GM21390 (cell line): ENCODE measurements at regions not wholly inside any gene's neighbourhood (a gene's known extent, or its start where the extent isn't known, plus 50 kb on each side); places are given as distances from the start of the nearest gene placed in this dataset.
"Not testable (repeated sequence)": the region's sequence is repeated elsewhere in the genome, so short reads cannot be mapped to it uniquely, and the experiment has no call there.

Experiments
- ATAC-seq: cut with Tn5 transposase; IDR thresholded peaks from one replicate; pipeline ENCODE4 v1.9.1; 2021; ENCODE audit not compliant: unreplicated experiment

DNA sequence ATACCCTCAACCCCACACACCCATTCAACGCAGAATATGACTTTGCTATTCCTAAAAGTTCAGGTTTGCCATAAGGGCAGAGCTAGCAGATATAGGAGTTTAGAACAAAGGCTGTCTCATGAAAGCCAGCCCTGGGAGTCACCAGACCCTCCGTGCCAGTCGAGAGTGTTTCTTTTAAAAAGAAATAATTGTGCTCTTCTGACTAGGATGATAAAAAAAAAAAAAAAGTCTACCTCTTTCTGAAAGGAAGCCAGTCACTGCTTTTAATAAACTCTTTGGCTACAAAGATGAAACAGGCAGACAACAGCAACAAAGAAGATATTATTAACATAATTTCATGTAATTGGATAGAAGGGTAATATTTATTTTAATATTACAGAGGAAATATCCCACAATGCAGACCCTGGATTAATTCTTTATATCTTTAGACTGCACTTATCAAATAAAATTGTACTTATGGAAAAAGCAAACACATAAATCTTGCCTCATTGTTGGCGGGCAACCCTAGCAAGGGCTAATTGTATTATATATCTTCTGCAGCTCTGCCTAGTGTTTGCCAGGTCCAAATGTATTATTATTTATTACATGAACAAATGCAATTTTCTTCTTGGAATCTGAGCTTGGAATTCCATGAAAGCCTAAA lies 277.5 kb upstream of the DYNLRB2 start:
- no peak for ATAC-seq

DNA sequence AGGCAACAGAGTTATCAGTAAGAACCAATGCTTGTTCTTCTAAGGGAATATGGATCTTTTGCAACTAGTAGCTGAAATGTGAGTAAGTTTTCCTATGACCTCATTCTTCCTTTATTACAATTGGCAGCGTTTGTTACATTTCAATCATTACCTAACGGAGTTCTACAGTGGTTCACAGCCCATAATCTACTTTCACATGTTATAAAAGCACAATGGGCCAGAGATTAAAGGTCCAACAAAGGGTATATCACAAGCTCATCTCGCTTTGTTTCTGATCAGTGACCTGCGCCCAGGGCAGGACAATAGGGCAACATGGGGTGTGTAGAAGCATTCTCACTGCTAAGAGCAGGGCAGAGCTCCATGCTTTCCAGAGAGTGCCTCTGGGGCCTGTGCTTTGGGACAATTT lies 279.9 kb upstream of the DYNLRB2 start:
- ATAC-seq = no peak

DNA sequence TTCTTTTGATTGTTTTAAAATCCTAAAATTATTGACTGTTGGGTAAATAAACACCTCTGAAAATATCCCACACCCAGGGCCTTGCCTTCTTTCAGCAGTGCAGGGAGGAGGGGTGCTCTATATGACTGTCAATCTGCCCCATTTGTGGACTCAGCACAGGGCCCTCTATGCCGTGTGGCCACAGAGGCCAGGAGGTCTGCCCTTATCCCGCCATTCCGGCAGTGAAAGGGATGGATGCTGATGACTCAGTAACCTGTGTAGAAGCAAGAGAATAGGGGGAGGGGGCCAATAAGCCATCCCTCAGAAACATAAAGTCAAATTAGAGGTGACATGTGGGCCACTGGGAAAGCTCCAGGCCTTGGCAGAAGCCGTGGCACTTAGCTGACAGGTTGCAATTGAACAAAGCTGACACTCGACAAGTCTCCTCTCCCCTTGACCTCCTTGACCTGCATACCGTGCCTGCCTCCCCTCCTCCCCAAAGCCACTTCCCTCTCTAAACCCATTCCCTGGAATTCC lies 281.4 kb upstream of the DYNLRB2 start:
- no peak for ATAC-seq

DNA sequence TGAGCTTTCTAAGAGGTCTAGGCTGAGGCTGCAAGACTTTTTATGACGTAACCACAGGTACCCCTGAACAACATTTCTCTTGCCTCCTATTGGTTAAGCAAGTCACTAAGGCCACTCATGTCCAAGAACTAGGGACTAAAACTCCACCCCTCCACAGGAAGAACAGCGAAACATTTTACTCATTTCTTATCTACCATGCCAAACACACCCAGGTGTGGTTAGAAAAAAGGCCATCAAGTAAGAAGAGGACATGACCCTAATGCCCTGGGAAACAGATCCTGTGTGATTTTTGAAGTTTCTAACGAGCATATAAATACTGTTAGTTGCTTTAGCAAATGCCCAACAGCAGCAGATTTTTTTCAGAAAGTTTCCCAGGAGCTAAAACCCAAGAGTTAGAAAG lies 282.4 kb upstream of the DYNLRB2 start:
- ATAC-seq = no peak

- ATAC-seq = no peak
Measured at GRCh38 chr16:80254970-80255369, 285.8 kb upstream of the DYNLRB2 start.

- ATAC-seq = no peak
Measured at GRCh38 chr16:80253741-80254140, 287.1 kb upstream of the DYNLRB2 start.

DNA sequence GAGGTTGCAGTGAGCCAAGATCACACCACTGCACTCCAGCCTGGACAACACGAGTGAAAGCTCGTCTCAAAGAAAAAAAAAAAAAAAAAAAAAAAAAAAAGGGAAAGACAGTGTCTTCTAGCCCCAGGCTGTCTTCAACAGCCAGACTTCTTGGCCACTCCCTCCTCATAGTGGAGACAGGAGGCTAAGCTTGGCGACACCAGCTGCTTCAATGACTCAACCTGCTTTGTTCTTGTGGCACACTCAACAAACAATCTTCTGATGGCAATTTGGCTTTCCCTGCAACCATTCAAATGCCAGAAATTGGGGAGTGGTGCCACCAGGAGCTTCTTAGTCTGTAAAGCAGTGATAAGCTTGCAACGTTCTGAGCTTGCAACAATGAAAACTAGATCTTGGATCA lies 290.4 kb upstream of the DYNLRB2 start:
- ATAC-seq = no peak

- not testable (repeated sequence) for ATAC-seq
Measured at GRCh38 chr16:80243303-80243702, 297.5 kb upstream of the DYNLRB2 start.

DNA sequence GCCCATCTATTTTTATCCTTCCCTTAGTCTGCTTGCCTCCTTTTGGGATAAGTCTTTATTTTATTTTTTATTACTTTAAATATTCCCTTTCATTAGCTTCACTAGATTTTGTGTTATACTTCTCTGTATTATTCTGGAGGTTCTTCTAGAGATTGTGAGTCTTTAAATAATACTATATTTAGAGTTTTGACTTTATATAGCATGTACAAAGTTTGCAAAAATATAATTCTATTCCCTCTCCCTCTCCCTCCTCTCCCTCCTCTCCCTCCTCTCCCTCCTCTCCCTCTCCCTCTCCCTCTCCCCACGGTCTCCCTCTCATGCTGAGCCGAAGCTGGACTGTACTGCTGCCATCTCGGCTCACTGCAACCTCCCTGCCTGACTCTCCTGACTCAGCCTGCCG lies 298.5 kb upstream of the DYNLRB2 start:
- not testable (repeated sequence) for ATAC-seq

- no peak for ATAC-seq
Measured at GRCh38 chr16:80233097-80233835, 307.5 kb upstream of the DYNLRB2 start.

DNA sequence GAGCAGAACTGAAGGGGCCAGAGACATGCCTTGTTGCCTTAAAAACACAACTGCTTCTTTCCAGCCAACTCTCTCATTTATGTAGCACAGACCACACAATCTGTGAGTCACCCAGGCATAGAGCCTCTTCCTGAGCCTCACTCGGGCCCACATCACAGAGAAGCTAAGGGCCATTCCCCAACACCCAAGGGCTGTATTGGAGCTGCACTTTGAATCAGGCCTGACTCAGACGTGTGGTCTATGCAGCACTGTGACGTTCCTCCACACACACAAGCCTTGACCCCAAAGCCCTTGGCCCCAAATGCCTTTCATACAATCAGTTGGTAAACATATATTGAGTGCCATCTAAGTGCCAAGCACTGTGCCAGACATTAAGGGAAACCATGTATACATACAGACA lies 308.9 kb upstream of the DYNLRB2 start:
- ATAC-seq = peak; percentile 91

DNA sequence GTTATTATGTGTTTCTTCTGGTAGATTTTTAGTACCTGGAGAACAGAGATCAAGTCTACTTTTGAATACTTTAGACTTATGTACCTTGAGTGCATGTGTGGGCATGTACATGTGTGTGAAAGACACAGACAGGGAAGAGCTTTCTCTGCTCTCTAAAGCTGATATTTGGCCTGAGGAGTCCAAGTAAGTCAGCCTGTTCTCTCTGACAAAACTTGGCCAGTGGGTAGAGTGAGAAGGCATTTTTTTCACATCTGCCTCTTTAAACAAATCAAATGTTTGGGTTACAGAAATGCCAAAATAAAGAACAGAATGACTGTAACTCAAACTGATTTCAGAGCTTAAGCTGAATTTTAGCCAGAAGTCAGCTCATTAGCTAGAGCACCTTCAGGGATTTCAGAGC lies 309.7 kb upstream of the DYNLRB2 start:
- no peak for ATAC-seq

GRCh38 chr16:80230328-80231120 lies 310.3 kb upstream of the DYNLRB2 start:
- ATAC-seq = no peak

GRCh38 chr16:80226499-80226898 lies 314.3 kb upstream of the DYNLRB2 start:
- no peak for ATAC-seq

- ATAC-seq = no peak
Measured at GRCh38 chr16:80210787-80211186, 330.0 kb upstream of the DYNLRB2 start.

- ATAC-seq = no peak
Measured at GRCh38 chr16:80208743-80209142, 332.1 kb upstream of the DYNLRB2 start.

DNA sequence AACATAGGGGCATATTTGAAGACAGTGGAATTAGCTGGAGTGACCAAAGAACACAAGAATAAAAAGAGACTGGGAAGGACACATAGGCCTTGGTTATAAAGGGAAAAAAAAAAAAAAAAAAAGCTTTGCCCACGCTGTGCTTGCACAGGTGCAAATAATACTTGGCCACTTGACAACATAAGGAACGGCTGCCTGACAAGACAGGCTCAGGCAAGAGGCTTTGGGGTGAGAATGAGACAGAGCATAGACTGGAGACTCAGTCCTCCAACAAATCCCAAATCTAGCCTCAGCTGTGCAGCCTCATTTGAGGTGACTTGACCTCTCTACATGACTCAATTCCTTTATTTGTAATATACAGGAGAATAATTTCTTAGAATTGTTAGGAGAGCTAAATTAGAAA lies 332.8 kb upstream of the DYNLRB2 start:
- no peak for ATAC-seq

DNA sequence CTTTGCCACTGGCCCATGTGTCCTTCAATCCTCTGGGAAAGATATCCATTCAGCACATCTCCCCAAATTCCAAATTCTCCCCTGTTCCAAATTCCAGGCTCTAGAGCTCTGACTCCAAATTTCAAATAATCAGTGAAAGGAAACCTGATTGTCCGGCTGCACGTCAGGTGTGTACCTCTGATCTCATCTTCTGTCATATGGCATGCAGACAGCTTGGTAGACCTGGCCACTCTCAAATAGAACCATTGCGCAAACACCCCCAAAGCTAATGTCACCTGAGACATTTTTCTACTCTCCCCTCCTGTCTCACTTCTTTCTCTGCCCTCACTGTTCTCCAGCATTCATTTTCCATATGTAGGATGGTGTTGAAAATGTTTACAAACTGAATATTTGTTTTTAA lies 337.0 kb upstream of the DYNLRB2 start:
- ATAC-seq = no peak

- no peak for ATAC-seq
Measured at GRCh38 chr16:80202831-80203413, 337.9 kb upstream of the DYNLRB2 start.

DNA sequence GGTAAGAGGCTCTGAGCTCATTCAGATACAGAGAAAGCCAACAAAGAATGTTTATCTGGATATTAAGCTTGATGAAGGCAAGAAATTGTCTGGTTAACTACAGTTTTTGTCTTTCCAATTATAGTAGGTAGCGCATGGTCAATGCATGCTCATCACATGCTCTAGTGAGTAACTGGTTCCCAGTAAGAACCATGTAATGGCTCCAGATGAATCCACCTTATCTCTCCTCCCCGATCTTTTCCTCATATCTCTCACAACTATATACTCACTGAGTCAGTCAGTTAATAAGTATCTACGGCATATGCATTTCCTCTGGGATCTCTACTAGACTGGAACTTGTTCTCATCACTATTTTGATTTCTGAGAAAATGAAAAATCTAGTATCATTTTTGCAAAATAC lies 340.7 kb upstream of the DYNLRB2 start:
- no peak for ATAC-seq

GRCh38 chr16:80199614-80200013 lies 341.2 kb upstream of the DYNLRB2 start:
- ATAC-seq = no peak
